NT2/D1 (cell line): ENCODE measurements at regions not wholly inside any gene's neighbourhood (a gene's known extent, or its start where the extent isn't known, plus 50 kb on each side); places are given as distances from the start of the nearest gene placed in this dataset.

Source experiments
- DNase-seq: peaks from one replicate; pipeline ENCODE4 v3.0.0-alpha.2; 2011; ENCODE audit warnings: low read depth, low spot score
- H3K27me3 ChIP-seq: 2 replicates; pipeline ENCODE4 v1.6.0; 2011; ENCODE audit warnings: mild to moderate bottlenecking; ENCODE audit not compliant: insufficient read length, insufficient read depth
- H3K36me3 ChIP-seq: 2 replicates; pipeline ENCODE4 v1.6.1; 2011; ENCODE audit warnings: mild to moderate bottlenecking, low read length, mixed read lengths; ENCODE audit not compliant: insufficient read depth, insufficient read length
- H3K4me1 ChIP-seq: 2 replicates; pipeline ENCODE4 v1.5.1; 2011; ENCODE audit not compliant: insufficient read depth, insufficient read length
- H3K4me3 ChIP-seq: 2 replicates; pipeline ENCODE4 v1.5.1; 2011; ENCODE audit warnings: low read depth; ENCODE audit not compliant: insufficient read length
- H3K9ac ChIP-seq: 2 replicates; pipeline ENCODE4 v1.6.0; 2011; ENCODE audit warnings: low read depth; ENCODE audit not compliant: insufficient read length
- H3K9me3 ChIP-seq: 2 replicates; pipeline ENCODE4 v1.5.1; 2011; ENCODE audit warnings: mild to moderate bottlenecking, low read length; ENCODE audit not compliant: insufficient read depth
- SUZ12 ChIP-seq: IDR thresholded peaks from 2 replicates; pipeline ENCODE4 v1.6.1; 2011; ENCODE audit not compliant: insufficient read length, insufficient read depth; ENCODE audit errors: extremely low read depth
- YY1 ChIP-seq: IDR thresholded peaks from 2 replicates; pipeline ENCODE4 v1.6.1; 2011; ENCODE audit not compliant: insufficient read length, insufficient read depth
- ZNF274 ChIP-seq: IDR thresholded peaks from 2 replicates; pipeline ENCODE4 v1.6.1; 2011; ENCODE audit warnings: mild to moderate bottlenecking, low read depth, low read length

- Histone ChIP-seq H3K4me1 (no peaks in the 10 kb centered on the region), H3K9ac (no peak overlapping the region), H3K27me3 (no peaks in the 10 kb centered on the region), H3K4me3 (no peak overlapping the region), H3K36me3 (no peaks in the 10 kb centered on the region), H3K9me3 (no peaks in the 10 kb centered on the region; the same call in 1 of the 2 replicates)
- DNase-seq: no peak
- TF ChIP-seq SUZ12: no peak
- no peak for TF ChIP-seq ZNF274
- TF ChIP-seq YY1: no peak
Measured at GRCh38 chr20:52760791-52761190, 211.4 kb upstream of the TSHZ2 start.

GRCh38 chr20:52757411-52757810 lies 214.7 kb upstream of the TSHZ2 start:
- Histone ChIP-seq H3K4me3 (no peak overlapping the region), H3K36me3 (no peaks in the 10 kb centered on the region), H3K9me3 (peaks cover 4% of the 10 kb centered on the region), H3K27me3 (no peaks in the 10 kb centered on the region), H3K9ac (no peak overlapping the region), H3K4me1 (no peaks in the 10 kb centered on the region)
- TF ChIP-seq SUZ12 (no peak), ZNF274 (no peak), YY1 (no peak)
- DNase-seq: no peak

GRCh38 chr20:52755744-52756143 lies 216.4 kb upstream of the TSHZ2 start:
- DNase-seq: no peak
- Histone ChIP-seq H3K9ac (no peak overlapping the region), H3K4me3 (no peak overlapping the region), H3K4me1 (no peaks in the 10 kb centered on the region), H3K27me3 (no peaks in the 10 kb centered on the region), H3K36me3 (no peaks in the 10 kb centered on the region), H3K9me3 (peaks cover 4% of the 10 kb centered on the region)
- no peak for TF ChIP-seq SUZ12
- TF ChIP-seq ZNF274: no peak
- no peak for TF ChIP-seq YY1

GRCh38 chr20:52754366-52754765 lies 217.8 kb upstream of the TSHZ2 start:
- no peaks in the 10 kb centered on the region for H3K27me3 ChIP-seq
- no peak overlapping the region for H3K9ac ChIP-seq
- DNase-seq: no peak
- no peak for TF ChIP-seq ZNF274
- no peak for TF ChIP-seq SUZ12
- no peak for TF ChIP-seq YY1
- H3K9me3 ChIP-seq: peaks cover 4% of the 10 kb centered on the region
- no peaks in the 10 kb centered on the region for H3K4me1 ChIP-seq
- no peaks in the 10 kb centered on the region for H3K36me3 ChIP-seq
- H3K4me3 ChIP-seq: no peak overlapping the region

- TF ChIP-seq SUZ12 (no peak), ZNF274 (no peak), YY1 (no peak)
- no peak for DNase-seq
- Histone ChIP-seq H3K27me3 (no peaks in the 10 kb centered on the region), H3K36me3 (no peaks in the 10 kb centered on the region), H3K4me3 (no peak overlapping the region), H3K9me3 (peaks cover 4% of the 10 kb centered on the region), H3K4me1 (no peaks in the 10 kb centered on the region), H3K9ac (no peak overlapping the region)
Measured at GRCh38 chr20:52752023-52752422, 220.1 kb upstream of the TSHZ2 start.

- H3K9me3 ChIP-seq: peaks cover 4% of the 10 kb centered on the region
- H3K9ac ChIP-seq: no peak overlapping the region
- no peaks in the 10 kb centered on the region for H3K4me1 ChIP-seq
- H3K4me3 ChIP-seq: no peak overlapping the region
- no peak for DNase-seq
- H3K27me3 ChIP-seq: no peaks in the 10 kb centered on the region
- no peaks in the 10 kb centered on the region for H3K36me3 ChIP-seq
- TF ChIP-seq SUZ12 (no peak), ZNF274 (no peak), YY1 (no peak)
Measured at GRCh38 chr20:52751571-52751970, 220.6 kb upstream of the TSHZ2 start.

- Histone ChIP-seq H3K27me3 (no peaks in the 10 kb centered on the region), H3K9ac (no peak overlapping the region), H3K36me3 (no peaks in the 10 kb centered on the region), H3K9me3 (peaks cover 4% of the 10 kb centered on the region), H3K4me3 (no peak overlapping the region), H3K4me1 (no peaks in the 10 kb centered on the region)
- DNase-seq: no peak
- no peak for TF ChIP-seq YY1
- TF ChIP-seq ZNF274: no peak
- TF ChIP-seq SUZ12: no peak
Measured at GRCh38 chr20:52749938-52750337, 222.2 kb upstream of the TSHZ2 start.

- Histone ChIP-seq H3K27me3 (no peaks in the 10 kb centered on the region), H3K9me3 (peaks cover 4% of the 10 kb centered on the region), H3K4me1 (no peaks in the 10 kb centered on the region), H3K9ac (no peak overlapping the region), H3K4me3 (no peak overlapping the region), H3K36me3 (no peaks in the 10 kb centered on the region)
- no peak for DNase-seq
- TF ChIP-seq ZNF274 (no peak), SUZ12 (no peak)
Measured at GRCh38 chr20:52748990-52749389, 223.2 kb upstream of the TSHZ2 start.
